ENCODE measurements at regions not wholly inside any gene's neighbourhood (a gene's known extent, or its start where the extent isn't known, plus 50 kb on each side); places are given as distances from the start of the nearest gene placed in this dataset.

DNA sequence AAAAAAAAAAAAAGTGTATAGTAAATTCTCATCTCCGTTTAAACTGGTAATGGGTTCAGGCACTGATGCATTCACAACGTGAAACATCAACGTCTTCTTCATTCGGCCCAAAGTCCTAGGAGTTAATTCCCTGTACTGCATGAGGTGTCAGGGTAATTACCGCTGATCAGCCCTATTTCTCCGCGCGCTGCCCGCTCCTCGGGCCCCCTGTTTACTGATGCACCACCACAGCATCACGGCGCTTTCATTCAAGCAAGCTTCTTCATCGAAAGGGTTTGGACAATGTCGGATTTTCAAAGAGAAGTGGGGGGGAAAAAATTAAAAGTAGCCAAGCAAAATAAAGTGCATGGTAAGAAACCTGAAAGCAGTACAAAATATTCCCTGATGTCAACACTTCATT, 352.0 kb upstream of the POU3F3 start:
- ATAC-seq (replicated peaks in 1 of 2), result no peak

DNA sequence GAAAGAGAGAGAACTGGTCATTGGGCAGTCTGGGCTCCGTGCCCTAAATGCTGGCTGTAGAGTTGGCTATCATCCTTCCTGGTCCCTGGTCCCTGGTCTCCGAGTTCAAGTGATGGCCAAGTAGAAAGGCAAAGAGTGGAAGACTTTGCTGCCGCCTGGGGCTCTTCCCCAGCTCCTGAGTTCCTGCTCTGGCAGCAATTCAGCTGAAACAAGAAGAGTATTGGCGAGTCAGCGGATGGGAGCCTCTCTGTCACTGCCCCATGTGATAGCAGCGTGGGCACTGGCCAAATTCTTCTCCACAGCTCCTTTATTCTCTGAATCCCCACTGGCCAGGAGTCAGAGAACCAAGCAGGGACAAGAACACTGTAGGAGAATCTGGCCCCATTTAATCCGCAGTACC, 351.0 kb upstream of the POU3F3 start:
- H3K27me3 Mint-ChIP-seq (ENCODE audit: low read depth), result no peaks in the 10 kb centered on the region
- H3K4me1 Mint-ChIP-seq (ENCODE audit: low read depth), result no peaks in the 10 kb centered on the region
- no peaks in the 10 kb centered on the region for H3K36me3 Mint-ChIP-seq (ENCODE audit: insufficient read depth in 2 of 2)
- no peaks in the 10 kb centered on the region for H3K9me3 Mint-ChIP-seq
- H3K4me3 Mint-ChIP-seq, result no peak overlapping the region
- ATAC-seq (replicated peaks in 1 of 2) (no peak), DNase-seq (no peak)
- H3K27ac Mint-ChIP-seq, result no peak overlapping the region

More for the DNA sequence above, 352.0 kb upstream of the POU3F3 start:
- H3K27ac Mint-ChIP-seq, result no peak overlapping the region
- no peak for DNase-seq
- no peak overlapping the region for H3K4me3 Mint-ChIP-seq
- no peaks in the 10 kb centered on the region for H3K36me3 Mint-ChIP-seq (ENCODE audit: insufficient read depth in 2 of 2)
- H3K9me3 Mint-ChIP-seq, result no peaks in the 10 kb centered on the region
- H3K27me3 Mint-ChIP-seq (ENCODE audit: low read depth), result no peaks in the 10 kb centered on the region
- H3K4me1 Mint-ChIP-seq (ENCODE audit: low read depth), result no peaks in the 10 kb centered on the region

DNA sequence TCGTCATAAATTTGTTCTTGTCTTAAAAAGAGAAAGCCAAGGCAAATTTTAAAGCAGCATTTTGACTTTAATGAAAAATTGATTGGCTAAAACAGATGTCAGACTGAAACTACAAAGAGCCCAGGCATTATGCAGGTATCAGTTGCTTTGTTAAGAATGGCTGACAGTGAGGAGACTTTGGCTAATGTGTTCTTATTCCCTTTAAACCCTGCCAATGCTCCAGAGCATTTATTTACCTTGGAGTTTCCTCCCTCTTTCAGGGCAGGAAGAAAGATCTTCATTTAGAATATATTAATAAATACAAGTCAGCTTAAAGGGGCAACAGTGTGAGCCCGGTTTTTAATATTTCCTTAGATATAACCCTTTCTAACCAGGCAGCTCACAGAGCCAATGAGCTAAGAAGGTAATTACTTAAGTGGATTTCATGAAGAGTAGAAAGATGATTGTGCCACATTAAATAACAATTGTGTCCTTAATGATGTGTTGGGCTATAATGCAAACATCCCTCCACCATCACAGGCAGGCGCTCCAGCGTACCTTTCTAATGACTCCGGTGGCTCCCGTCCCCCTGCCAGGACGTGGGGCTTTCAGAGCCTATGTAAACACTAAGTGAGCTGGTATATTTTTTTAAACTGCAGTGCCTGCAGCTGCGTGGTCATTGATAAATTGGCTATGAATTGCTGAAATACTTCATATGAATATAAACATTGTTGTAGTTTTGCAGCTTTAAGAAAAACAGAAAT, 349.4 kb upstream of the POU3F3 start:
- Mint-ChIP-seq H3K4me1 (ENCODE audit: low read depth) (no peaks in the 10 kb centered on the region), H3K4me3 (no peak overlapping the region), H3K36me3 (ENCODE audit: insufficient read depth in 2 of 2) (no peaks in the 10 kb centered on the region), H3K27me3 (ENCODE audit: low read depth) (no peaks in the 10 kb centered on the region), H3K9me3 (no peaks in the 10 kb centered on the region), H3K27ac (no peak overlapping the region)
- DNase-seq (no peak), ATAC-seq (replicated peaks in 1 of 2) (no peak)

DNA sequence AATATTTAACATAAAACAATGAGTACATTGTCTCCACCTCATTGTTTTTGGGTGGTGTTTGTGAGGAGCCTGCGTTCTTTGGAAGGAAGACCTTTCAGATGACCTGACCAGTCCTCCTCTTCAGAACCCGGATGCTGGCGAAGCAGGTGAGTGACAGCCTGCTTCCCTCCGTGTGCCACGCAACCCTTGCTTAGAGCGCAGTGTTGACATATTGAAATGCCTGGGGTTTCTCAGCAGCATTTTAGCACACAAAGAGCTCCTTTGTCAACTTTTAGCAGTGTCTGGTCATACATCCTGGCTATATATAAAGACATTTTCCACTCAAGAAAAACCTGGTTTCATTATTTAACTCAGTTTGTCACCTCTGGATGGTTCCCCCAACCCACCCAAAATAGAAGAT, 335.7 kb upstream of the POU3F3 start:
- H3K36me3 Mint-ChIP-seq (ENCODE audit: insufficient read depth in 2 of 2), result no peaks in the 10 kb centered on the region
- no peak for DNase-seq
- no peaks in the 10 kb centered on the region for H3K27me3 Mint-ChIP-seq (ENCODE audit: low read depth)
- no peaks in the 10 kb centered on the region for H3K4me1 Mint-ChIP-seq (ENCODE audit: low read depth)
- no peak overlapping the region for H3K27ac Mint-ChIP-seq
- H3K4me3 Mint-ChIP-seq, result no peak overlapping the region
- ATAC-seq (replicated peaks in 1 of 2), result no peak
- peaks cover 2 to 4% of the 10 kb centered on the region in 2 donors for H3K9me3 Mint-ChIP-seq

GRCh38 chr2:104521247-104521646, 332.7 kb upstream of the POU3F3 start:
- Mint-ChIP-seq H3K9me3 (peaks cover 2 to 4% of the 10 kb centered on the region in 2 donors), H3K4me3 (no peak overlapping the region), H3K36me3 (ENCODE audit: insufficient read depth in 2 of 2) (peaks cover 0 to 2% of the 10 kb centered on the region in 2 donors), H3K27ac (no peak overlapping the region), H3K4me1 (ENCODE audit: low read depth) (no peaks in the 10 kb centered on the region), H3K27me3 (ENCODE audit: low read depth) (no peaks in the 10 kb centered on the region)
- DNase-seq (no peak), ATAC-seq (replicated peaks in 1 of 2) (no peak)

- Mint-ChIP-seq H3K4me1 (ENCODE audit: low read depth) (no peaks in the 10 kb centered on the region), H3K9me3 (peaks cover 4 to 5% of the 10 kb centered on the region in 2 donors), H3K36me3 (ENCODE audit: insufficient read depth in 2 of 2) (peaks cover 0 to 2% of the 10 kb centered on the region in 2 donors), H3K27me3 (ENCODE audit: low read depth) (no peaks in the 10 kb centered on the region), H3K4me3 (no peak overlapping the region), H3K27ac (no peak overlapping the region)
- DNase-seq, result no peak
- ATAC-seq (replicated peaks in 1 of 2), result no peak
These were observed 330.0 kb upstream of the POU3F3 start for GRCh38 chr2:104523921-104524320.

- peaks cover 0 to 2% of the 10 kb centered on the region in 2 donors for H3K36me3 Mint-ChIP-seq (ENCODE audit: insufficient read depth in 2 of 2)
- no peaks in the 10 kb centered on the region for H3K27me3 Mint-ChIP-seq (ENCODE audit: low read depth)
- peaks cover 3 to 5% of the 10 kb centered on the region in 2 donors for H3K9me3 Mint-ChIP-seq
- H3K27ac Mint-ChIP-seq, result no peak overlapping the region
- ATAC-seq (replicated peaks in 1 of 2) (no peak), DNase-seq (no peak)
- H3K4me3 Mint-ChIP-seq, result no peak overlapping the region
- H3K4me1 Mint-ChIP-seq (ENCODE audit: low read depth), result no peaks in the 10 kb centered on the region
These were observed 325.8 kb upstream of the POU3F3 start for GRCh38 chr2:104528101-104528500.

DNA sequence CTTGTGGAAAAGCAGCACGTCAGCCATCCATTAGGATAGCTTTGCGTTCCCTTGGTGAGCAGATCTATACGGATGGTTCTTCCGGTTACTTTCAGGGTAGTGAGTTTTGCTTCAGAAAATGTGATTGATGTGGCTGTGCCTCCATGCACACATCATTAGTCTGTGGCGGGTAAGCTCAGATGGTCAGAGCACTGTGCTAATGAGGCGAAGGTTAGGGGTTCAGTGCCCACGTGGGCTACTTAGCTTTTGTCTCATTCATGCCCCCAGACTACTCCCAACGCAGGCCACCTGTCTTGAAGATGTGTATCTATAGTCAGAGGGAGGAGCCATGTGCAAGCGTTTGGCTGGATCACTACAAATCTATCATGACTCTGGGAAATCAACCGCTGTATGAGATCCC, 322.8 kb upstream of the POU3F3 start:
- Mint-ChIP-seq H3K4me3 (no peak overlapping the region), H3K27ac (no peak overlapping the region), H3K4me1 (ENCODE audit: low read depth) (no peaks in the 10 kb centered on the region), H3K27me3 (ENCODE audit: low read depth) (no peaks in the 10 kb centered on the region), H3K9me3 (peaks cover 3 to 5% of the 10 kb centered on the region in 2 donors), H3K36me3 (ENCODE audit: insufficient read depth in 2 of 2) (no peaks in the 10 kb centered on the region)
- ATAC-seq (replicated peaks in 1 of 2), result no peak
- DNase-seq, result no peak

DNA sequence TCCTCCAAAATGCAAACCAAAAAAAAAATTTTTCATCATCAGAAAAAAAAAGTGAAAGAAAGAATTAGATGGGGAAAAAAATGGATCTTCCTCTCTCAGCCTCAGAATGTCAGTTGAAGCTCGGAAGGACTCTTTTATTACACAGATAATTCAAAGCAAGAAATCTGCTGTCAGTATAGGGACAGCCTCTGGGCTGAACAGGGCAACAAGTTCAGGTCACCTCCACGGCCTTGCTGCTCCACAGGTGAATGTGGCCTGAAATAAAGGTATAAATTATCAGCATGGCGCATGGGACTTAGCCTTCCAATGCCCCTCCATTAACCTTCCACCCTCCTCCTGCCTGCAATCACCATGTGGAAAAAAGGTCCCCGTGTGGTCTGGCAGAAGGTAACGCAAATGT, 316.8 kb upstream of the POU3F3 start:
- Mint-ChIP-seq H3K4me1 (ENCODE audit: low read depth) (no peaks in the 10 kb centered on the region), H3K9me3 (no peaks in the 10 kb centered on the region), H3K27ac (no peak overlapping the region), H3K4me3 (no peak overlapping the region), H3K27me3 (ENCODE audit: low read depth) (no peaks in the 10 kb centered on the region), H3K36me3 (ENCODE audit: insufficient read depth in 2 of 2) (no peaks in the 10 kb centered on the region)
- ATAC-seq (replicated peaks in 1 of 2) (no peak), DNase-seq (no peak)

DNA sequence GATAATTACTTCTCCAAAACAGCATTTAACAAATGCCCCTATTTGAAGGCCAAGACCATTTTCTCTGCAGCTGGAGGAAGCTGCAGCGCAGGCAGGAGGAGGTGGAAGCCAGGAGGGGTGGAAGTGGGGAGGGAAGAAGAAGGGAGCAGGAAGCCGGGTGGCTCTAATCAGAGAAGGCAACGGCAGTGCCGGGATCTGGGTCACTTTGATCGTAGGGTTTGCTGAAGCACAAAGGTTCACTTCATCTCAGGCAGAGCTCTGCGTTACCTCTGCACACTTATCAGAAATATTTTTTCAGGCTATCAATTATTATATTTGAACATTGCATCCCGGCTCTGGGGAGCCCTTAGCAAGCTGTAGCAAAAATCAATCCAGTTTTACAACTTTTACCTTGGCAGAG, 315.8 kb upstream of the POU3F3 start:
- Mint-ChIP-seq H3K36me3 (ENCODE audit: insufficient read depth in 2 of 2) (no peaks in the 10 kb centered on the region), H3K27me3 (ENCODE audit: low read depth) (no peaks in the 10 kb centered on the region), H3K27ac (no peak overlapping the region), H3K9me3 (no peaks in the 10 kb centered on the region), H3K4me3 (no peak overlapping the region), H3K4me1 (ENCODE audit: low read depth) (no peaks in the 10 kb centered on the region)
- ATAC-seq (replicated peaks in 1 of 2), result no peak
- DNase-seq, result no peak

GRCh38 chr2:104539649-104540048, 314.3 kb upstream of the POU3F3 start:
- ATAC-seq (replicated peaks in 1 of 2) (no peak), DNase-seq (no peak)
- H3K36me3 Mint-ChIP-seq (ENCODE audit: insufficient read depth in 2 of 2), result no peaks in the 10 kb centered on the region
- no peak overlapping the region for H3K4me3 Mint-ChIP-seq
- no peaks in the 10 kb centered on the region for H3K27me3 Mint-ChIP-seq (ENCODE audit: low read depth)
- no peaks in the 10 kb centered on the region for H3K4me1 Mint-ChIP-seq (ENCODE audit: low read depth)
- no peak overlapping the region for H3K27ac Mint-ChIP-seq
- H3K9me3 Mint-ChIP-seq, result no peaks in the 10 kb centered on the region

DNA sequence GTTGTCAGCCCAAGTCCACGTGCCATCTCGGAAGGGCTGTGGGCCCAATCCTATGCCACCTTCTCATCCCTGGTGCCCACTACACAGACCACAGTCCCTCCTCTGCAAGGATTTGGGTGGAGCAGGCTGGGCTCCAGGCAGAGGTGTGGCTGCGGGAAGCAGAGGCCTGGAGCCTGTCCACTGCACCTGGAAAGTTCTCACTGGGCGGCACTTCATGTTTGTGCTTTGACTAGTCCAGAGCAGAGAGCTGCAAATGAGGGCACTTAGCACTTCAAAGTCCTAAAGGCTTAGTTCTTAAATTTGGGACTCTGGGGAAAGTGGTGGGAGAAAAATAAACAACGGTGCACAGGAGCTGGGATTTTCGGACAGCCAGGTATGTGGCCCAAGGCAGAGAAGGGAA, 308.9 kb upstream of the POU3F3 start:
- no peak for DNase-seq
- no peak for ATAC-seq (replicated peaks in 1 of 2)
- H3K9me3 Mint-ChIP-seq, result no peaks in the 10 kb centered on the region
- no peak overlapping the region for H3K27ac Mint-ChIP-seq
- H3K27me3 Mint-ChIP-seq (ENCODE audit: low read depth), result no peaks in the 10 kb centered on the region
- H3K4me1 Mint-ChIP-seq (ENCODE audit: low read depth), result no peaks in the 10 kb centered on the region
- H3K4me3 Mint-ChIP-seq, result no peak overlapping the region
- no peaks in the 10 kb centered on the region for H3K36me3 Mint-ChIP-seq (ENCODE audit: insufficient read depth in 2 of 2)

- Mint-ChIP-seq H3K4me3 (no peak overlapping the region), H3K4me1 (ENCODE audit: low read depth) (no peaks in the 10 kb centered on the region), H3K36me3 (ENCODE audit: insufficient read depth in 2 of 2) (no peaks in the 10 kb centered on the region), H3K27me3 (ENCODE audit: low read depth) (no peaks in the 10 kb centered on the region), H3K9me3 (no peaks in the 10 kb centered on the region), H3K27ac (no peak overlapping the region)
- ATAC-seq (replicated peaks in 1 of 2), result no peak
- no peak for DNase-seq
These were observed 307.4 kb upstream of the POU3F3 start for GRCh38 chr2:104546537-104546936.

DNA sequence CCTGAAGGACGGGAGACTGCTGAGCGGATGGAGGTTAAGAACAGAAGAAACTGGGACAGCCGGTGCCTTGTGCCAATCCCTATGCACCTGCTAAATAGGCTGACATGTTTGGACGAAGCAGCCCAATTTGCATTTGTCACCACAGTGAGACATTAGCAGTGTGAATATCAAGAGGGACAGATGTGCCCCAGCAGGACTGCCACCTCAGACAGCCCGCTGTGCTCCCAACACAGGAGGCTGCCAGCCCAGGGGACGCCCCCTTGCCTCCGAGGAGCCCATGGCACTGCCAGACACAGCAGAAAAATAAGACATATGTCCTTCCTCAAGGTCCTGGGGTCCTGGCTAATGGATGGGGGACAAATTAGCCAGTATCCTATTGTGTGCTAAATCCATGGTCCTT, 306.7 kb upstream of the POU3F3 start:
- H3K9me3 Mint-ChIP-seq, result no peaks in the 10 kb centered on the region
- no peak overlapping the region for H3K4me3 Mint-ChIP-seq
- no peaks in the 10 kb centered on the region for H3K4me1 Mint-ChIP-seq (ENCODE audit: low read depth)
- H3K27me3 Mint-ChIP-seq (ENCODE audit: low read depth), result no peaks in the 10 kb centered on the region
- ATAC-seq (replicated peaks in 1 of 2) (no peak), DNase-seq (no peak)
- no peak overlapping the region for H3K27ac Mint-ChIP-seq
- no peaks in the 10 kb centered on the region for H3K36me3 Mint-ChIP-seq (ENCODE audit: insufficient read depth in 2 of 2)

Data from activated T-cell treated with anti-CD3 and anti-CD28 coated beads, Interleukin-2, amount 50 U/mL, for 72 hours (primary cell).